Endodermal cell (in vitro differentiated cells): ENCODE measurements at regions not wholly inside any gene's neighbourhood (a gene's known extent, or its start where the extent isn't known, plus 50 kb on each side); places are given as distances from the start of the nearest gene placed in this dataset.

ENCODE experiments used
- DNase-seq: peaks from one replicate; pipeline ENCODE4 v3.0.0-alpha.2; 2017
- H3K27ac ChIP-seq: 2 replicates; pipeline ENCODE4 v1.5.1; 2013; ENCODE audit warnings: mild to moderate bottlenecking, low read depth, low read length, moderate library complexity
- H3K27me3 ChIP-seq: 2 replicates; pipeline ENCODE4 v1.6.1; 2013; ENCODE audit warnings: mild to moderate bottlenecking, low read length, moderate library complexity; ENCODE audit not compliant: insufficient read depth, control insufficient read depth, poor library complexity, severe bottlenecking
- H3K36me3 ChIP-seq: 2 replicates; pipeline ENCODE4 v1.7.0; 2013; ENCODE audit warnings: mild to moderate bottlenecking, low read length, moderate library complexity; ENCODE audit not compliant: control insufficient read depth, insufficient read depth
- H3K4me1 ChIP-seq: one replicate; pipeline ENCODE4 v1.7.0; 2013; ENCODE audit warnings: low read length; ENCODE audit not compliant: control insufficient read depth, insufficient read depth
- H3K4me3 ChIP-seq: 2 replicates; pipeline ENCODE4 v1.5.1; 2013; ENCODE audit warnings: mild to moderate bottlenecking, low read length, moderate library complexity
- H3K9ac ChIP-seq: 2 replicates; pipeline ENCODE4 v1.6.1; 2013; ENCODE audit warnings: mild to moderate bottlenecking, low read length, moderate library complexity; ENCODE audit not compliant: poor library complexity, severe bottlenecking; ENCODE audit errors: extremely low read depth
- H3K9me3 ChIP-seq: 2 replicates; pipeline ENCODE4 v1.6.1; 2013; ENCODE audit warnings: mild to moderate bottlenecking, low read length, moderate library complexity; ENCODE audit not compliant: control insufficient read depth
- H3K27ac Mint-ChIP-seq: 2 replicates; pipeline ENCODE4 v1.8.0; 2020; ENCODE audit warnings: mixed read lengths
- H3K27me3 Mint-ChIP-seq: 2 replicates; pipeline ENCODE4 v1.8.0; 2021; ENCODE audit warnings: mild to moderate bottlenecking, mixed read lengths; ENCODE audit not compliant: insufficient read depth
- H3K36me3 Mint-ChIP-seq: 2 replicates; pipeline ENCODE4 v1.8.0; 2020; ENCODE audit warnings: low read depth, mixed read lengths
- H3K4me1 Mint-ChIP-seq: 2 replicates; pipeline ENCODE4 v1.8.0; 2020; ENCODE audit warnings: mixed read lengths
- H3K4me3 Mint-ChIP-seq: 2 replicates; pipeline ENCODE4 v1.8.0; 2020; ENCODE audit warnings: mild to moderate bottlenecking, moderate library complexity, mixed read lengths
- H3K9me3 Mint-ChIP-seq: 2 replicates; pipeline ENCODE4 v1.8.0; 2020; ENCODE audit warnings: mild to moderate bottlenecking, mixed read lengths
- WGBS, 2 experiments: methylation state at CpG; one replicate each; pipeline versions ENCODE4 v1.1.5 to v1.1.7; 2013; ENCODE audit warnings: missing lambda C conversion rate in 2 of 2, mixed read lengths in 1 of 2; ENCODE audit not compliant: insufficient coverage in 1 of 2, insufficient read length in 1 of 2; 5-methylcytosine and 5-hydroxymethylcytosine counted together
- TF ChIP-seq, protein P1 (sequence below): fragments of 200-600 bp; sonication (generic); conservative IDR thresholded peaks from 2 replicates; pipeline ENCODE4 v1.5.0; 2021; ENCODE audit warnings: antibody characterized with exemption, mild to moderate bottlenecking

DNA sequence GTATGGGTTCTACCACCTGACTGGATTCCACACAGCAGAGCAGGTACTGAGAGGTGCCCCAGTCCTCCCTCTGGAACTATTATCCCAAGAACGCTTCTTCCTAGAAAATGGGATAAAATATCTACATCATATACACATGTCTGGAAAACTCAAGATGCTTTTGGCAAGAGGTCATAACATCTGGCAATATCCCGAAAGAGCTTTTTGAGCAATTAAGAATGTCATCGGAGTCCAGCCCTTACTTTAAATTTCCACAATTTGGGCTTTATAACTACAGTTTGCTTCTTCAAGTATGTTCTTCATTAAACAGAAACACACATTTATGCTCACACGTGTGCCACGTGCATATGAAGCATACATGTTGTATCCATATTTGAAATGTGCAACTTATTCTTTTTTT lies 365.9 kb upstream of the THBS1 start:
- H3K9me3 Mint-ChIP-seq = peaks cover 17% of the 10 kb centered on the region
- Histone ChIP-seq H3K36me3 (no peaks in the 10 kb centered on the region), H3K4me3 (no peak overlapping the region), H3K9me3 (peaks cover 27% of the 10 kb centered on the region), H3K27ac (no peak overlapping the region), H3K4me1 (peaks cover 3% of the 10 kb centered on the region), H3K27me3 (peaks cover 16% of the 10 kb centered on the region), H3K9ac (no peak overlapping the region)
- no peaks in the 10 kb centered on the region for H3K36me3 Mint-ChIP-seq
- H3K4me1 Mint-ChIP-seq = peaks cover 17% of the 10 kb centered on the region
- no peak for DNase-seq
- no peak overlapping the region for H3K4me3 Mint-ChIP-seq
- H3K27me3 Mint-ChIP-seq = peaks cover 26% of the 10 kb centered on the region
- H3K27ac Mint-ChIP-seq = peak overlapping the region; percentile 45
- WGBS, 2 experiments = 97 to 100% methylated on average over 2 to 5 of the region's 5 CpGs
- TF ChIP-seq, protein P1, sequence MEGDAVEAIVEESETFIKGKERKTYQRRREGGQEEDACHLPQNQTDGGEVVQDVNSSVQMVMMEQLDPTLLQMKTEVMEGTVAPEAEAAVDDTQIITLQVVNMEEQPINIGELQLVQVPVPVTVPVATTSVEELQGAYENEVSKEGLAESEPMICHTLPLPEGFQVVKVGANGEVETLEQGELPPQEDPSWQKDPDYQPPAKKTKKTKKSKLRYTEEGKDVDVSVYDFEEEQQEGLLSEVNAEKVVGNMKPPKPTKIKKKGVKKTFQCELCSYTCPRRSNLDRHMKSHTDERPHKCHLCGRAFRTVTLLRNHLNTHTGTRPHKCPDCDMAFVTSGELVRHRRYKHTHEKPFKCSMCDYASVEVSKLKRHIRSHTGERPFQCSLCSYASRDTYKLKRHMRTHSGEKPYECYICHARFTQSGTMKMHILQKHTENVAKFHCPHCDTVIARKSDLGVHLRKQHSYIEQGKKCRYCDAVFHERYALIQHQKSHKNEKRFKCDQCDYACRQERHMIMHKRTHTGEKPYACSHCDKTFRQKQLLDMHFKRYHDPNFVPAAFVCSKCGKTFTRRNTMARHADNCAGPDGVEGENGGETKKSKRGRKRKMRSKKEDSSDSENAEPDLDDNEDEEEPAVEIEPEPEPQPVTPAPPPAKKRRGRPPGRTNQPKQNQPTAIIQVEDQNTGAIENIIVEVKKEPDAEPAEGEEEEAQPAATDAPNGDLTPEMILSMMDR = no peak

DNA sequence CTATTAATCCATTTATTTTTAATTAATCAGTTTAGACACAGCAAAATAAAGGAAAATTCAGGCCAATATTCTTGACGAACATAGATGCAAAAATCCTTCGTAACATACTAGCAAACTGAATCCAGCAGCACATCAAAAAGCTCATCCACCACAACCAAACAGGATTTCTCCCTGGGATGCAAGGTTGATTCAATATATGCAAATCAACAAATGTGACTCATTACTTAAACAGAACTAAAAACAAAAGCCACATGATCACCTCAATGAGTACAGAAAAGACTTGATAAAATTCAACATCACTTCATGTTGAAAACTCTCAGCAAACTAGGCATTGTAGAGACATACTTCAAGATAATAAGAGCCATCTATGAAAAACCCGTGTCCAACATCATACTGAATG lies 364.1 kb upstream of the THBS1 start:
- H3K27me3 Mint-ChIP-seq = peaks cover 39% of the 10 kb centered on the region
- Histone ChIP-seq H3K4me3 (no peak overlapping the region), H3K27ac (no peak overlapping the region), H3K36me3 (no peaks in the 10 kb centered on the region), H3K27me3 (peaks cover 24% of the 10 kb centered on the region), H3K4me1 (peaks cover 3% of the 10 kb centered on the region), H3K9me3 (peaks cover 16% of the 10 kb centered on the region), H3K9ac (no peak overlapping the region)
- peaks cover 17% of the 10 kb centered on the region for H3K4me1 Mint-ChIP-seq
- 82 to 90% methylated on average over 3 of the region's 3 CpGs for WGBS, 2 experiments
- H3K4me3 Mint-ChIP-seq = no peak overlapping the region
- TF ChIP-seq, protein P1 = no peak
- no peak for DNase-seq
- peaks cover 12% of the 10 kb centered on the region for H3K9me3 Mint-ChIP-seq
- H3K27ac Mint-ChIP-seq = no peak overlapping the region
- H3K36me3 Mint-ChIP-seq = no peaks in the 10 kb centered on the region

DNA sequence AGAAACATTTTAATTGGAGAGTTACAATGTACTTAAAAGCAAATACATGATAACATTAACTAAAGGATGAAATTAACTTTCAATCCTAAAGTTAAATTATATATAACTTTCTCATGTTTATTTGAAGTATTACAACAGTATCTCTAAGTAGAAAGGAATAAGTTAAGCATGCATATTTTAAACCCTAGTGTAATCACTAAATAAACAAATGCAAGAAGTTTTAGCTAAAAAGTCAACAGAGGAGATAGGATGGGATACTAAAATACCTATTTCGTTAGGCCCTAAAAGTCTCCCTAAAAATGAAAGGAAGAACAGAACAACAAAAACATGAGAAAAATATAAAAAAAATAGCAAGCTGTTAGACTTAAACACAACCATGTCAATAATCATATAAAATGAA lies 361.3 kb upstream of the THBS1 start:
- H3K9me3 Mint-ChIP-seq = peaks cover 4% of the 10 kb centered on the region
- no peak overlapping the region for H3K4me3 Mint-ChIP-seq
- no peaks in the 10 kb centered on the region for H3K36me3 Mint-ChIP-seq
- no peak overlapping the region for H3K27ac Mint-ChIP-seq
- WGBS, 2 experiments = 67% methylated on average over 1 of the region's 1 CpG; no CpG with 5 or more reads in 1 of the 2 experiments
- peaks cover 41% of the 10 kb centered on the region for H3K27me3 Mint-ChIP-seq
- peaks cover 7% of the 10 kb centered on the region for H3K4me1 Mint-ChIP-seq
- H3K4me1 ChIP-seq = no peaks in the 10 kb centered on the region
- H3K27ac ChIP-seq = no peak overlapping the region
- TF ChIP-seq, protein P1 = no peak
- no peaks in the 10 kb centered on the region for H3K36me3 ChIP-seq
- H3K4me3 ChIP-seq = no peak overlapping the region
- peaks cover 24% of the 10 kb centered on the region for H3K27me3 ChIP-seq
- no peak for DNase-seq
- H3K9me3 ChIP-seq = peaks cover 8% of the 10 kb centered on the region
- H3K9ac ChIP-seq = no peak overlapping the region
